ENCODE measurements at regions not wholly inside any gene's neighbourhood (a gene's known extent, or its start where the extent isn't known, plus 50 kb on each side); places are given as distances from the start of the nearest gene placed in this dataset.

DNA sequence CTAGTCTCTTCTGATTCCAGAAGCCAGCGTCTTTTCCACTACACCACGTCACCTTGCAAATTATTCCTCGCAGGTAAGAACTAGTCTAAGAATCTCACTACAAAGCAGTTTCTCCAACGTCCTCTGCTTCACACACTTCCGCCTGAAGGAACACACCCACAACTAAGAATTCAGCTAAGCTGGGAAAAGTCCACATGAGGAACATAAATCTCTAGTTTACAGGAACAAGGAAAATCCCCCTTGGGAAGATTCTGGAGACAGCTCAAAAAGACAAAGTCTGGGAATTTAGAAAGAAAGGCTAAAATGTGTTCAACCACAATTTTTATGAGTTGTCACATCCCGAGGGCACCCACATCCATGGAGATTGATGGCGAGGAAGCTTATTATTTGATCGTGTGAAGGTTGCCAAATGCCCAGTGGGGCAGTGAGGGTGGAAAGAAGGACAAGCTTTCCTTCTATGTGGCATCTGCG, 780.2 kb upstream of the TBX3 start:
- DNase-seq (ENCODE audit: low spot score) = no peak

DNA sequence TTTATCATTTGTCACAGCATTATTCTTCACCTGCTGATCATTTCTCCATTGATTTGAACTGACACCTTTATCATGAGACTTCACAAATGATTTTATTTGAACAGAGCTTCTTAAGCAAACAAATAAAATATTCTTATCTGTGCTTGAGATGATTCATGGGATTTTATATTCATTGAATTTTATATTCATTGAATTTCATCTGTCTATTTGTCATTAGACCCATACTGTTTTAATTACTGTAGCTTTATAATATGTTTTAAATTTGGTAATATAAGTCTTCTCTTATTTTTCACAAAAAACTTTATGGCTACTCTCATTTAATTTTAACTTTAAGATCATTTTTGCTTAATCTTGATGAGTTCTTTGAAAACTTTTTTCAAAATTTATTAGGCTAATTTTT, 777.4 kb upstream of the TBX3 start:
- no peak for DNase-seq (ENCODE audit: low spot score)

DNA sequence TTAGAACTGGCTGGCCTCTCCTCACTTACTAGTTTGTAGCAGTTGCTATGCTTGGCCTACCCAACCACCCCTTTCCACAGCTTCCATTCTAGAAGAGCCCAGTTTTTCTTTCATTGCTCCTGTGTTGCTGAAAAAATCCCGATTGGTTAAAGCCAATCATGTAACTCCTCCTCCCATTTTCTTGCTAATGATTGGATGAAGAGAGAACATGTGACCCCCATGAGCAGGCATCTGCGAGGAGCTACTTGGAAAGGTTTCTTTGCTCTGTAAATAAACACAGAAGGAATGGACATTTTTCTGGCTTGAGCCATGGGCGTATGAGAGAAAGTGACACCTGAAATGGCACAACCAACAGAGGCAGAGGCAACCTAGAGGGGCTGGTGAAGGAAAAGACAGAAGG, 773.8 kb upstream of the TBX3 start:
- DNase-seq (ENCODE audit: low spot score) = no peak

DNA sequence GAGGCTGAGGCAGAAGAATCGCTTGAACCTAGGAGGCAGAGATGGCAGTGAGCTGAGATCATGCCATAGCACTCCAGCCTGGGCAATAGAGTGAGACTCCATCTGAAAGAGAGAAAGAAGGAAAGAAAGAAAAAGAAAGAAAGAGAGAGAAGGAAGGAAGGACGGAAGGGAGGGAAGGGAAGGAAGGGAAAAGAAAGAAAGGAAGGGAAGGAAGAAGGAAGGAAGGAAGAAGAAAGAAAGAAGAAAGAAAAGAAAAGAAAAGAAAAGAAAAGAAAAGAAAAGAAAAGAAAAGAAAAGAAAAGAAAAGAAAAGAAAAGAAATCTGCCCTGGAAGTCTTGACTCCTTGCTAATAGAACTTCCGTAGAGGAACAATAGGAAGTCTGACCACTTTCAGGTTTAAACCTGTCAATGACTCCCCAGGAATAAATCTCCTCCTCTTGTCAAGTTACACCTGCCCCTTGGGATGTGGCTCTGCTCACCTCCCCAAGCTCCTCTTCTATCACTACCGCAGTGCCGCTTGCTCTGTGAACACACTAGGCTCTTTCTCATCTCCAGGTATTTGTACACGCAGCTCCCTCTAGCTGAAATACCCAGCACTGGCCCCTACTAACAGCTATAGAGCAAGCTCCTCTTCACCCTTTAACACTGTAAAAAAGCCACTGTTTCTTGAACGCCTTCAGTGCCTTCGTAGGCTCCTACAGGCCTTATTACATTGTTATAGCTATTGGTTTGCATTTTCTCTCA, 773.1 kb upstream of the TBX3 start:
- no peak for DNase-seq (ENCODE audit: low spot score)

DNA sequence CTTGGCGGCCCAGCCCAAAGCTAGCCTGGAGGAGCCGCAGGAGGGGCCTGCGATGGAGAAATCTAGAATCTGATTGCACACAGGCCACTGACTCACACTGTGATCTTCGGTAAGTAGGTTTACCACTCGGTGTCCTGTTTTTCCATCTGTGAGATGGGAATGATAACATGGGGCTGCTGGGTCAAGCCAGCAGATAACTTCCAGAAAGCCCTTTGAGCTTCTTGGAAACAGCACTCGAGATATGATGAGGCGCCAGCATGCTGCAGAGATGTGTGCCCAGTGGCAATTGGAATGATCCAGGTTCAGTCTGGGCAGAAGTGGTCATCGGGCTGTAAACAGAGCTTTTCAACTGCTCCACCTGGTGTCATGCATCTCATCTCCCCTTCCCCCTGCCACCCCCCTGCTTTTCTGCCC, 771.3 kb upstream of the TBX3 start:
- DNase-seq (ENCODE audit: low spot score) = no peak

DNA sequence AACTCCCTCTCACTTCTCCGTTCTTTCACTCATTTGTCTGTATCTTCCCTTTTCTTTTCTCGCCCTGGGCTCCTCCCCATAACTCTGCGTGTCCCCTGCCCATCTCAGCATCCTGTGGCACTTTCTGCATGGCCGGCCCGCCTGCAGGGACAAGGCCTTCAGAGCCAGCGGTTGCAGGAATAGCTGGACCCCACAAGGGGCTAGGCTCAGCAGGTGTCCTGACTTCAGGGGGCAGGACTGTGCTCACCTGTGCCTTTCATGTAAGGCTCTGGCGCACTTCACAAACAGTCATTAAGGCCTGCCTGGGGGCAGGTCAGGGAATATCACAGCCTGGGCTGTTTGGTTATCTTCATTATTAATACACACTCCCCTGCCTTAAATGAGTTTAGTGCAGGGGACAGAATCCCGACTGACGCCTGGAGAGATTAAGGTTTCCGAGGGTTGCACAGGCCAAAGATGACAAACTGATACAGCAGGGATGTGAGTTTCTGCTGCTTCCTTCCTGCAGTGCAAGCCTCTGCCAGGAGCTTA, 768.8 kb upstream of the TBX3 start:
- no peak for DNase-seq (ENCODE audit: low spot score)

DNA sequence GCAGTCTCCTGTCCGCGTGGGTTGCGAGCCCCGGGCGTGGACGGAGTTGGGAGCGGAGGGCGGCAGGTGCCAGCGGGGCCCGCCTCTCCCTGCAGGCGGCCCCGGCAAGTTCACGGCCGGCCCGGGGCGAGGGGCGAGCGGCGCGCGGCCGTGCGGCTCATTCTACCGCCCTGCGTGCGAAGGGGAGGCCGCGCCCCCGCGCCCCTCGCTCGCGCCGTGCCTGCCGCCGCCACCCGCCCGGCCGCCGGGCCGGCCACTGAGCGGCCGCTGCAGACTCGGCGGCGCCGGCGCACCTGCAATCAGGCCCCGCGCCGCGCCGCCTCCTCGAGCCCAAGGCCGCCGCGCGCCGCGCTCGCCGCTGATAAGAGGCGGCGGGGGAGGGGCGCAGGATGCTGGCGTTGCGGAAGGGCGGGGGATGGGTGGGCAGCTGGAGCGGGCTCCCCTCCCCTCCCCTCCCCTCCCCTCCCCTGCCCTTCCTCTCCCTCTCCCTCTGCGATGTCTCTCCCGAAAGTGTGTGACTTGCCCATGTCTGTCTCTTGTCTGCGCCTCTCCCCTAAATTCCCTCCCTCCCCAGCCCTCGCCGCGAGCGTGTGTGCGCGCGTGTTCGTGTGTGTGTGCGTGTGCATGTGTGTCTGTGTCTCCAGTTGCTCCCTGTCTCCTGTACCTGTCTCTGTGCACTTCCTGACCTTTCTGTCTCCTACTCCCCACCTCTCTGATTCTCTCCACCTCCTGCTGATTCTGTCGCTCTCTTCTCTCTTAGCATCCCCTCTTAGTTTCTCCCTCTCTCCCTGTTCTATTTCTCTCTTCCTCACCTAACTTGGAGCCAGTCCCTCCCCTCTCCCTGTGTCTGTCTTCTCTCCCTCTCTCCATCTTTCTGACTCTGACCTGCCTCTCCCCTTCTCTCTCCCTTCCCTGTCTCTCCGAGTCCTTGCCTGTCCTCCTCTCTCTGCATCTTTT, 768.1 kb upstream of the TBX3 start:
- DNase-seq (ENCODE audit: low spot score) = peak; percentile 53

DNA sequence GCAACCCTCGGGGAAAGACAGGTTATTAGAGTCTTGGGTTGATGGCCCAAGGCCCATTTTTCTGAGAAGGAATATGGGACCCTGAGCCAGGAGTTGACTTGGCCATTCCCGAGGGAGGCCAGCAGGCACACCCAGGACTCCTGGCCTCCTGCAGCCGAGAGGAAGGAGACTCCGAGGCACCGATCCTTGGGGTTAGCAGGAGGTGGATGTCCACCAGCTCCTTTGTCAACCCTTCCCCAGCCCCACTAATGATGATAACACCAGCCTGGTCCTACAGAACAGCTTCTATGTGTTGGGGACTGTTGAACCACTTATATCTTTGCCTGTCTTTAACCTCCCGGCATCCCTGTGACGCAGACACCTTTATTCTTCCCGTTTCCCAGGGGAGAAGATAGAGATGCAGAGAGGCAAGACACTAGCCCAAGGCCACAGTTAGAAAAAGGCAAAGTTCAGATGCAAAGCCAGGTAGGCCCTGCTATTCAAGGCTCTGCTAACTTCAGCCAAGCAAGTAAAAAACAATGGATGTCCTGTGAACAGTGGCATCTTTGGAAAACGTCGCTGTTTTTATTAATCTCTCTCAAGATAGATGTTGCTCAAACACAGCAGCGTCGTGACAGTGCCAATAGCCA, 767.3 kb upstream of the TBX3 start:
- DNase-seq (ENCODE audit: low spot score) = no peak

DNA sequence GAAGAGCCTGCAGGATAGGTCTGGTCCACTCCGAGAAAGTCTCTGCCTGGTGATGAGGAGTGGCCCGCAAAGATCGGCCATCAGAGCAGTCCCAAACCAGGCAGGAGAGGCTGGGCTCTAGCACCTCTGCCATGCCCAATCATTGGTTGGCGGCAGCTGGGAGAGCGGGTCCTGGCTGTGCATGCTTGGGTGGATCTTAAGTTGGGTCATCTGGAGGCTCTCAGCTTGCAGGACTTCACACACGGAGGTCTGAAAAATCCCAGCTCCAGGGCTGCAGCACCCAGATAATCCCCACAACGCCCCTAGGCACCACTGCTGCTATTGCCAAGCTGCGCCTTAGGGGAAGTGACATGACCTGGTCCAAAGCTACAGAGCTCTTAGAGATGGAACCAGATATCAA, 766.7 kb upstream of the TBX3 start:
- DNase-seq (ENCODE audit: low spot score) = no peak

DNA sequence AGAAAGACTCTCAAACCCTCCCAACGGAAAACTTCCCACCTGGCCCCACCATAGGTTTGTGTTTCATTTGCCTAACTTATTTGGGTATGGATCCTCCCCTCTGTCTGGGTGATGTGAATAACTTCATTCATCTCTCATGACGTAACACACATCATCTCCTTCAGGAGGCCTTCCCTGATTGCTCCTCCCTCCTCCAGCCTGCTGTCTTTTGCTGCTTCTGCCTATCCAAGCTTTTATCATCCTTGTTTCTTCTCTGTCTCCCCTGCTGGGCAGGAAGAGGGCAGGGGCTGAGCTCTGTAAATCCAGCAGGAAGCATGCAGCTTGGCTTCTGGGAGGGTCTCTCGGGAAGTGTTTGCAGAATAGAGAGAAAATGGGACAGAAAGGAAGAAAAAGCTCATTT, 766.0 kb upstream of the TBX3 start:
- DNase-seq (ENCODE audit: low spot score) = no peak

DNA sequence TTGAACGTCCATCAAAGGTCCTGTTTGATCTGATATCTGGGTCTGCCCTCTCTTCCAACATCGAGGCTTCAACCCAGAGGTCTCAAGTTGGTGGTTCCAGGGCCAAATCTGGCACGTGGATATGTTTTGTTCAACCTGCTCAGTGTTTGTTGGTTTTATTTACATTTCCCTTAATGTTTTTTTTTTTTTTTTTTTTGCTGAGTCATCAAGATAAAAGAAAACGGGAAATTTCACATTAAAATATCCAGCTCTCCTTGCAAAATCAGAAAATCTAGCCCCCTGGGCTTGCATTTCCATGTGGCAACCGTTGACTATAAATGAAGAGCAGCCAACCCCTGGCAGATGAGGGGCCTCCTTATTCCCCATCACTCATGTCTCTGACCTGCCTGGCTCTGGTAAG, 765.6 kb upstream of the TBX3 start:
- DNase-seq (ENCODE audit: low spot score) = no peak

DNA sequence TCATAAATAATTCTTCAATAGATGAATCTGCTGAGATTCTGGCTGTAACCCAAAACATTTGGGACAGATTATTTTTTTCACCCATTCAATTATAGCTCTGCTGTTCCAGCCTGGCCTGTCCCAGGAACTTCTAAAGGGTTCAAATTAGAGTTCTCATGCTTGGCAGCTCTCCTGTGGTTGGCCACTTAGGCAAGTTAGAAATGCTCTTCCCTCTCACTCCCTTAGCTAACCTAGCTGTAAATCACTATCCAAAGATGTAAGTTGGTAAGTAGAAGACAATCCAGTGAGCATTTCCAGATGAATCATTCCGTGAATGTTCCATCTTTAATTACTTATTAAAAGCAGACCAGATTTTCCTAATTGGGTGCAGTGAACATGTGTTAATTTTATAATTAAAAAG, 760.4 kb upstream of the TBX3 start:
- no peak for DNase-seq (ENCODE audit: low spot score)

DNA sequence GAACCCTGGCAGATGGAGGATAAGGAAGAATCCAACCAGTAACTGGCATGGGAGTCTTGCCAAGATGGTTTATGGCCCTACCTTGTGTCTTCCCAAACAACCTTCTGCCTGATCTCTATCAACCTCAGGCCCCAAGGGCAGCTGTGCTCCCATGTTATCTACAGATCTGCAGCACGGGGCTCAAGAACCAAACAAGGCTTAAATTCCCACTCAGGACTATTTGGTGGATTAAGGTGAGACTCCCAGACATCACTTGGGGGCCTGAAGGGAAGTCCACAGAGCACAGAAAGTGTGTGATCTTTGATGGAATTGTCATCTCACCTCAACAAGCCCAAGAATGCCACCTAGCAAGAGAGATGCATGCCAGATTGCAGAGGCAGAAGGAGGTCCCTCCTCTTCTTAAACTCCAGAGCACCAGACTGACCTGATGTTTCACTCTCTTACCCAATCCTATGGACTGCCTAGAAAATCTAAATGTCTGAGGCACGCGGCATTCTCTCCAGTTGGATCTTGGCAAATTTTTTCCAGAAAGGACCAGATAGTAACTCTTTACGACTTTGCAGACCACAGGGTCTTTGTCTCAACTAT, 759.5 kb upstream of the TBX3 start:
- DNase-seq (ENCODE audit: low spot score) = no peak

DNA sequence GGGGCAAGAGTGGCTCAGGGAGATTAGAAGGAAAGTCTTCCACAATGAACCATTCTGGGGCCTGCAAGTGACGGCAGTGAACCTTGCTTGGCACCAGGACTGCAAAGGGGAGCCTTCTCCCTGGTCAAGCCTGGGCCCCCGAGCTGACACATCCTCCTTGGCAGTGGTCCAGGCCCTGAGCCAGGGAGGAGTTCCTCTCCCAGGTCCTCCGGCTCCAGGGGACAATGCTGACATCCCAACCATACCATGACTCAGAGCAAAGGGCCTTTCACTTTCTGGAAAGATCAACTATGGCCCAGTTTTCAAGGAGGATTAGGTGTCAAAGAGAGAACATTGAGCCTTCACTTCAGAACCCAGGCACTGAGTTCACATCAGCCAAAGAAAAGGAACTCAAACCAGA, 756.5 kb upstream of the TBX3 start:
- DNase-seq (ENCODE audit: low spot score) = no peak

DNA sequence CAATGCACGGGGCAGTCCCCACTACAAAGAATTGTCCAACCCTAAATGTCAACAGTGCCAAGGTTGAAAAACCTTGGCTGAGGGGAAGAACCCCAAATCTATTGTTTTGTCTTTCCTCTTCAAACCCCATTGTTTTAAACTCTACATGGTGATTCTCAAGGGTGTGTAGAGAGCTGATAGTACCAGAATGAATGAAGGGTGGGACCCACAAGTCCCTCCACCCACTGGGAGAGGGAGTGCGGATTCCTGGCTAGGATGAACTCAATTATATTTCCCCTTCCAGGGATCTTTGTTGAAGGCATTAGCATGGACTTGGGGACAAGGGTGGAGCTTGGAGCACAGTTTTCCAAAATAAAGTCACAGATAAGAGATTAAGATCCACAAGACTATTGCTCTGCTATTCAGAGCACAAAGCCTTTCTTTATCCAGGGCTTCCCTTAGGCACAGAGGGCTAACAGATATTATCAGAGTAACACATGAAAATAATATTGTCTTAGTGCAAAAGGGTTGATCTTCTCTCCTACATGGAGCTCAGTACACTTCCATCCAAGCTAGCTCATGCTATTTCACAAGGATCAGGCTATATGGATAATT, 755.1 kb upstream of the TBX3 start:
- no peak for DNase-seq (ENCODE audit: low spot score)

DNA sequence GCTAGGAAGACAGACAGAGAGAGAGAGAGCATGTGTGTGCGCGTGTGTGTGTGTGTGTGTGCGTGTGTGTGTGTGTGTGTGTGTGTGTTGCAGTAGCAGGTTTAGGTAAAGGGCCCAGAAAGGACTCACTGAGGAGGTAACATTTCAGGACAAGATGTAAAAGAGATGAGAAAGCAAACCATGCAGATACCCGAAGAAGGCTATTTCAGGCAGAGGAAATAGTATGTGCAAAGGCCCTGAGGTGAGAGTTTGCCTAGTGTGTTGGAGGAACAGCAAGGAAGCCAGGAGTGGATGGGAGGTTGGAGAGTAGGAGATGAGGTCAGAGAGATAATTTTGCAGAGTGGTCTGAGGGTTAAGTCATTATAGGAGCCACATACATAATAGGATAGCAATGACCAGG, 754.3 kb upstream of the TBX3 start:
- no peak for DNase-seq (ENCODE audit: low spot score)

DNA sequence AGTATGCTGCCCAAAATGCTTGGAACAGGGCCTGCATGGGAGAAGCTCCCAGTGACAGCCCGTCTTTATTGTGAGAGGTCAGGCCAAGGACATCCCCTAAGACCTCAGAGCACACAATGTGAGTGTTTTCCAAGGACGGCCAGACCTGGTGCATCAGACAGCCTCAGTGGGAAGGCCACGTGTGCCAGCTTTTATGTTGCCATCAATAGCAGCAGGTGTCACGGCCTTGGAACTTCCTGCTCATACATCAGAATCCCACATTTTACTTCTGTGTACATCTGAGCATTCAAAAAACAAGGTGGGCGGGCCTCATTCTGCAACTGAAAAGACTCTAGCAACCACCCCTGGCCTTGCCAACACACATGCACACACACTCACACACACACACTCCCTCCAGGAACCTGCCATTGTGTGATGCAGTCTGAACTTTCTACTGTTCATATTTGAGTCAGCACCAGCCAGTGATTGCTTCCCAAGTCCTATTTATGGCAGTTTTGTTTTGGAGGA, 753.1 kb upstream of the TBX3 start:
- no peak for DNase-seq (ENCODE audit: low spot score)

DNA sequence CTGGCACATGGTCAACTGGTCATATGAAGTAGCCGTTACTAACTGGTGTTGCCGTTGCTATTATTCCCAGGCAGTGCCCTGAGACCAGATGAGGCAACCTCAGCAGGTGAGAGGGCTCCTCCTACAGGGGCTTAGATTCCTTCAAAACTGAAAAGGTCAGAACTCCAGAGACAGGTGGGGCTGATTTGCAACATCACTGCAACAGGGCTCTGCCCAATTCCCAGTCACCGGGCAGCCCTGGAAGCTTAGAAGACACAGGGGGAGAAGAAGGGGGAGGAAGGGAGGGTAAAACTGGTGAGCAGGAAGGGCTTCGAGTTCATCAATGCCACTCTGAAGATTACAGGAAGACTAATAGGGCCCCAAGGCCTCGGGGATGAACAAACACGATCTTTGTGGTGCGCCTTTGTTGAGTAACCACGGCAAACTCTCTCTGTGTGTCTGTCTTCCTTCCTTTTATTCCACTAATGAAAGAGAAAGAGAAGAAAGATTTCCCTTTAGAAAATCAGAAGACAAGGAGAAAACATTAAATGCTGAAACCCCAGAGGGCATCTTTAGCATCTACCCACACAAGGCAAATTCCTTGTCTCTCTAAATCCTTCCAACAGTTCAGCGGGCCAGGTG, 749.1 kb upstream of the TBX3 start:
- no peak for DNase-seq (ENCODE audit: low spot score)

DNA sequence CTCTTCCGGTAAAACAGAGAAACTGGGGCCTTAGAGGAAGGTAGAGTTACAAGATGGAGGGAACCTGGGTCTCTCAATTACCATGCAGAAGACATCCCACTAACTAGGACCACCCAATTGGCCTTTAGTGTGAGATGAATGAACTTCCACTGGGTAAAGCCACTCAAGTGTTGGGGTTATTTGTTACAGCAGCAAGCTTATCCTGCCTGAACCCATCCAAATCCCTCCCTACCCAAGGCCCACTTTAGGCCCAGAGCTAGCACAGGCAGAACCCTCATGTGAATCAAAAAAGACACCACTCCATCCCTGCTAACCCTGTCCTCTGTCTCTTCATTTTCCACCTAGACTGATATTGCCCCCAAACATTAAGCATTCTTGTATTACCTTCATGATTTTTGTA, 746.7 kb upstream of the TBX3 start:
- DNase-seq (ENCODE audit: low spot score) = no peak

DNA sequence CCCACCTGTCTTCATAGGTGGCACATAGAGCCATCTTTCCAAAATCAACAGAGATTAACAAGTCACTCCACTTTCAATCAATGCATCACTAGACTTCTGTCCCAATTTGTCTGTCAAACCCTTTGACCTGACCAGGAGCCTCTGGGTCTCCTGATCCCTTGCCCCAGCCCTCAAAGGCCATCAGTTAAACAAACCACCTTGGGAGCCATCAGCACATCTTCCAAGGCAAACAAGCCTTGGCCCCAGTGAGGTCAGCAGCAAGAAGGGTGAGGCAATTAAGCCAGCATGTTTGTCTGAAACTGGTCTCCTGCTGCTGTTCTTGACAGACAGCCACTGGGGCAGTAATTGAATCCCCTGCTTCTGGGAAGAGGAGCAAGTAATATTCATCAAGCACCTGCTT, 742.8 kb upstream of the TBX3 start:
- DNase-seq (ENCODE audit: low spot score) = no peak

DNA sequence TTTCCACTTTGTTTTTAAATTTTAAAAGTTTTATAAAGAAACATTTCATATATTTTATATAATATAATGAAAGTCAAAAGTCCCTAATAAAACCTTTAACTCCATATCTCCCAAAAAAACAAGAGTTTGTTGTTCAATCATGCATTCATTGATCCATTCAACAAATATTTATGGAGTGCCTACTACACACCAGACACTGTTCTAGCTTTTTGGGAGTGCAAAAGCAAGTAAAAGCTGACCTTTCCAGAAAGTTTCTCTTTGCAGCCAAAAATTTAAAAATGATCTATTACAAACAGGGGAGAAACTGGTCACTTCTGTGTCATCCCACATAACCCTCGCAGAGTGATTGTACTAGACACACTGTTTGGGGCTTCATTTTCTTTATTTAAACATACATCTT, 740.0 kb upstream of the TBX3 start:
- no peak for DNase-seq (ENCODE audit: low spot score)
